ENCODE measurements at regions not wholly inside any gene's neighbourhood (a gene's known extent, or its start where the extent isn't known, plus 50 kb on each side); places are given as distances from the start of the nearest gene placed in this dataset.

GRCh38 chr15:47135267-47135666, 582.0 kb upstream of the SEMA6D start (continued):
- TF ChIP-seq HDAC6 (IDR thresholded peaks at IDR 0.05; ENCODE audit: low read depth, low read length) (no peak), TEAD4 (IDR thresholded peaks at IDR 0.05; ENCODE audit: low read depth, low read length) (no peak), SP1 (IDR thresholded peaks at IDR 0.05; ENCODE audit: low read depth, low read length) (no peak), TCF12 (IDR thresholded peaks at IDR 0.05; ENCODE audit: low read depth, low read length) (no peak), JUN (IDR thresholded peaks at IDR 0.05; ENCODE audit: low read depth, low read length) (no peak), NRF1 (IDR thresholded peaks at IDR 0.05; ENCODE audit: low read depth, low read length) (no peak)

Data from H1 (cell line).